ENCODE measurements at regions not wholly inside any gene's neighbourhood (a gene's known extent, or its start where the extent isn't known, plus 50 kb on each side); places are given as distances from the start of the nearest gene placed in this dataset.
A peak's percentile ranks its signal among the peaks of the same experiment; 100 is the strongest.

GRCh38 chr3:67196677-67197076 lies 198.6 kb downstream of the KBTBD8 start:
- no peaks in the 10 kb centered on the region for H3K36me3 ChIP-seq (ENCODE audit: control insufficient read depth in 2 of 4, insufficient read depth in 4 of 4, low read length in 3 of 4)
- no peaks in the 10 kb centered on the region for H4K20me1 ChIP-seq (replicated peaks in 1 of 2; ENCODE audit: control insufficient read depth in 1 of 2, insufficient read depth in 2 of 2, low read length in 2 of 2)
- no peaks in the 10 kb centered on the region; a peak in 1 of 7 replicates for H3K27me3 ChIP-seq (replicated peaks in 1 of 4; ENCODE audit: control insufficient read depth in 3 of 4, extremely low read depth in 1 of 4, insufficient read depth in 3 of 4, low read length in 3 of 4)
- CTCF ChIA-PET (ENCODE audit: partially characterized antibody): interaction anchor here (1.4 kb wide), 1 partner anchor 11 kb away, joined by 3 read pairs; no protein-coding TSS in a partner anchor
- no peak overlapping the region for H2BK120ac ChIP-seq (replicated peaks; ENCODE audit: low read depth, low read length)
- H3K56ac ChIP-seq (replicated peaks; ENCODE audit: insufficient read length, low read depth, low read length): no peak overlapping the region
- no peak overlapping the region for H2BK12ac ChIP-seq (ENCODE audit: low read depth, low read length)
- no peaks in the 10 kb centered on the region for H3K79me2 ChIP-seq (ENCODE audit: control insufficient read depth in 1 of 2, insufficient read depth in 2 of 2, low read length in 2 of 2)
- TF ChIP-seq KDM5A (IDR thresholded peaks at IDR 0.05; ENCODE audit: low read length) (no peak), POU5F1 (IDR thresholded peaks at IDR 0.05; ENCODE audit: low read depth, low read length) (no peak), RFX5 (IDR thresholded peaks at IDR 0.05; ENCODE audit: borderline replicate concordance, low read depth, low read length) (no peak), CTBP2 (IDR thresholded peaks at IDR 0.05; ENCODE audit: borderline replicate concordance, insufficient read depth, insufficient read length, low read length) (no peak), NRF1 (IDR thresholded peaks at IDR 0.05; ENCODE audit: low read depth, low read length) (no peak), NANOG (IDR thresholded peaks at IDR 0.05; ENCODE audit: insufficient read depth, low read depth, low read length, poor library complexity, severe bottlenecking) (no peak), SP4 (IDR thresholded peaks at IDR 0.05; ENCODE audit: low read length) (no peak), CTCF (IDR thresholded peaks at IDR 0.05; ENCODE audit: control extremely low read depth in 1 of 3, insufficient read depth in 1 of 3, low read depth in 1 of 3, low read length in 3 of 3) (no peak), EGR1 (IDR thresholded peaks at IDR 0.05; ENCODE audit: borderline replicate concordance, low read depth, low read length) (no peak), TEAD4 (IDR thresholded peaks at IDR 0.05; ENCODE audit: low read depth, low read length) (no peak), RBBP5 (IDR thresholded peaks at IDR 0.05; ENCODE audit: borderline replicate concordance, low read depth, low read length) (no peak), CBX8 (IDR thresholded peaks at IDR 0.05; ENCODE audit: borderline replicate concordance, low read depth, low read length) (no peak), BRCA1 (IDR thresholded peaks at IDR 0.05; ENCODE audit: low read depth, low read length) (no peak)
- H3K79me1 ChIP-seq (ENCODE audit: low read depth, low read length): no peaks in the 10 kb centered on the region
- DNase-seq (ENCODE audit: low read depth in 1 of 2, low spot score in 2 of 2) (no peak), FAIRE-seq (no peak)
- H4K5ac ChIP-seq (ENCODE audit: insufficient read length, low read depth, low read length): no peak overlapping the region
- no peak overlapping the region for H3K23ac ChIP-seq (ENCODE audit: insufficient read length)
- H3K23me2 ChIP-seq (ENCODE audit: low read depth, low read length): no peaks in the 10 kb centered on the region
- H3K4ac ChIP-seq (replicated peaks; ENCODE audit: insufficient read length, low read depth, low read length): no peak overlapping the region
- no peaks in the 10 kb centered on the region for H3K9me3 ChIP-seq (ENCODE audit: insufficient read depth in 2 of 2, low read depth in 1 of 2, low read length in 1 of 2)
- no peak overlapping the region for H3K14ac ChIP-seq (ENCODE audit: insufficient read length)
- H3K4me2 ChIP-seq (ENCODE audit: insufficient read depth in 1 of 2, low read depth in 2 of 2, low read length in 2 of 2): no peak overlapping the region
- no peak overlapping the region for H2BK5ac ChIP-seq (ENCODE audit: low read depth, low read length)
- no peak overlapping the region for H2BK20ac ChIP-seq (ENCODE audit: low read length)
- H2AK5ac ChIP-seq (ENCODE audit: low read depth, low read length): no peak overlapping the region
- POLR2A ChIA-PET (ENCODE audit: partially characterized antibody): no interaction called here
- H3K9ac ChIP-seq (replicated peaks in 1 of 4; ENCODE audit: extremely low read depth in 1 of 4, low read depth in 3 of 4, low read length in 3 of 4): peak overlapping the region in 1 of 4 experiments; percentile 22; a peak in 1 of 7 replicates
- no peak overlapping the region for H2AFZ ChIP-seq (ENCODE audit: low read length)
- no peak overlapping the region for H4K91ac ChIP-seq (replicated peaks; ENCODE audit: insufficient read length, low read length)
- 95% methylated on average over 7 of the region's 9 CpGs; no CpG with 5 or more reads in 1 of the 2 experiments for WGBS, 2 experiments (ENCODE audit: extremely low coverage in 1 of 2, insufficient coverage in 1 of 2, insufficient read length in 1 of 2, insufficient replicate concordance in 2 of 2, low coverage in 1 of 2, low lambda C conversion rate in 2 of 2, missing lambda C conversion rate in 1 of 2)
- H3K4me1 ChIP-seq (replicated peaks in 1 of 4; ENCODE audit: control insufficient read depth in 3 of 4, insufficient read depth in 4 of 4, low read length in 3 of 4): peaks cover 0 to 3% (median 2%) of the 10 kb centered on the region in 4 experiments; a peak in 2 of 7 replicates
- H3K27ac ChIP-seq (ENCODE audit: low read depth, low read length): no peak overlapping the region
- no peak overlapping the region for H3K18ac ChIP-seq (ENCODE audit: extremely low read depth, low read length)
- no peak overlapping the region for H3K4me3 ChIP-seq (ENCODE audit: extremely low read depth in 1 of 4, insufficient read depth in 2 of 4, low read depth in 3 of 4, low read length in 4 of 4)
- no peak overlapping the region for H2BK15ac ChIP-seq (ENCODE audit: low read length)
- H4K8ac ChIP-seq (ENCODE audit: extremely low read depth, insufficient read depth, low read length): no peak overlapping the region

Data from H1 (cell line).